ENCODE measurements at regions not wholly inside any gene's neighbourhood (a gene's known extent, or its start where the extent isn't known, plus 50 kb on each side); places are given as distances from the start of the nearest gene placed in this dataset.

- TF ChIP-seq CTCF (IDR thresholded peaks at IDR 0.05) (no peak), POLR2AphosphoS5 (IDR thresholded peaks at IDR 0.05) (no peak)
These were observed 90.9 kb upstream of the GRAMD2B start for GRCh38 chr5:126332326-126332725.

Data from suprapubic skin (tissue), 3 donors.